Activated CD4-positive, alpha-beta T cell treated with anti-CD3 and anti-CD28 coated beads for 36 hours (primary cell): ENCODE measurements at regions not wholly inside any gene's neighbourhood (a gene's known extent, or its start where the extent isn't known, plus 50 kb on each side); places are given as distances from the start of the nearest gene placed in this dataset.

Experiments used
- ATAC-seq: fragments of 200-7000 bp; cut with Tn5 transposase; one replicate; pipeline ENCODE4 v1.10.0; 2021; ENCODE audit warnings: mild to moderate bottlenecking, moderate library complexity
- CTCF ChIA-PET: fragments of 350-600 bp; sonication (Branson Sonifier 250); formaldehyde crosslinking; loops from one replicate; lab custom pipeline; 2021; ENCODE audit warnings: antibody characterized with exemption; lab: Charles Lee
- POLR2A ChIA-PET: fragments of 350-600 bp; sonication (Branson Sonifier 250); formaldehyde crosslinking; loops from one replicate; lab custom pipeline; 2021; ENCODE audit warnings: antibody characterized with exemption, inconsistent platforms; lab: Charles Lee
- DNase-seq: peaks from one replicate; pipeline ENCODE4 v3.0.0-alpha.2; 2020
- H3K27ac Mint-ChIP-seq: one replicate; pipeline ENCODE4 v1.8.0; 2021; ENCODE audit warnings: mixed read lengths
- H3K27me3 Mint-ChIP-seq: one replicate; pipeline ENCODE4 v1.8.0; 2021; ENCODE audit warnings: mixed read lengths
- H3K36me3 Mint-ChIP-seq: one replicate; pipeline ENCODE4 v1.8.0; 2021; ENCODE audit warnings: low read depth, mixed read lengths
- H3K4me1 Mint-ChIP-seq: one replicate; pipeline ENCODE4 v1.8.0; 2021; ENCODE audit warnings: mixed read lengths
- H3K4me3 Mint-ChIP-seq: one replicate; pipeline ENCODE4 v1.8.0; 2021; ENCODE audit warnings: mild to moderate bottlenecking, moderate library complexity, mixed read lengths
- H3K9me3 Mint-ChIP-seq: one replicate; pipeline ENCODE4 v1.8.0; 2021; ENCODE audit warnings: low read depth, mixed read lengths
- intact Hi-C, 2 experiments: fragments of 100-400 bp; cut with DNase I in 1 of 2; cut with micrococcal nuclease in 1 of 2; formaldehyde crosslinking; loops; one replicate each; pipeline versions ENCODE4 v1.14.2 to v1.15.1; 2022 to 2024; cut with DNase I, micrococcal nuclease

DNA sequence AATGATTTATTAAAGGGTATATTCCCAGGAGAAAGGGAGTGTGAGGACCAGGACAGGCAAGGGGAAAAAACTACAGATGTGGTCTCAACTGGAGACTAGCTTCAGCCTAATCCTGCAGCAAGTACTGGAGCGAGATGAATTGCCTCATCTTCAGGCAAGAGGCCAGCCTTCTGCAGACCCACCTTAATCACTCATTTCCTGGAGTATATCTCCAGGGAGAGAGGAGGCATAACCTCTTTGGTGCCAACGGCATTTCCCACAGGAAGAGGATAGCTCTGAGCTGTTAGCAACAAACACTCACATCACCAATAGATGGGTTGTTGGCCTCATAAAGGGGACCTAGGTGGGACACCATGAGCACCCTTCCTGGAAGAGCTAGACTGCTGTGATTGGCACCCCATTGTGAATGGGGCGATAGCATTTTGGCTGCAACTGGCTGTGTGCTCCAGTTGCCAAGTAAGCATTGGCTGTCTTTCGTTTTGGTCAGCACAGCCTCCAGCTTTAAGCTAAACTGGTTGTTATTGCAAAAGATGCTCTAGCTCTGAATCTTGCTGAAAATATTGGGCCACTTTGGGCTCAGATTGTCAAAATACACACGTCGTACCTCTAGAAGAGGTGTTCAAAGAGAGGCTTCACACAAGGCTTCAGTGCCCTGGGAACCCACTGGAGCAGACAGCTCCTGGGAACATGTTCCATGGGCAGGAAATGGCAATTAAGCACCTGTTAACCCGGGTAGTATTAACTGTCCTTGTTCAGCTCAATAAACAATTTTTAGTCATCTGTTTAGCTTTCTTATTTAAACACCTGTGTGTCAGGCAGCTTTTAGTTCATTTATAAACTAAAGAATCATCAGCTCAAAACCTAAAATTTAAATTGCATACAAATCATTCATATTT is 314.8 kb upstream of the C1orf87 start:
- CTCF ChIA-PET = interaction anchor here (0.6 to 1.1 kb wide), 3 partner anchors 14 to 107 kb away, joined by 3 to 4 read pairs (median 4); no protein-coding TSS in a partner anchor

DNA sequence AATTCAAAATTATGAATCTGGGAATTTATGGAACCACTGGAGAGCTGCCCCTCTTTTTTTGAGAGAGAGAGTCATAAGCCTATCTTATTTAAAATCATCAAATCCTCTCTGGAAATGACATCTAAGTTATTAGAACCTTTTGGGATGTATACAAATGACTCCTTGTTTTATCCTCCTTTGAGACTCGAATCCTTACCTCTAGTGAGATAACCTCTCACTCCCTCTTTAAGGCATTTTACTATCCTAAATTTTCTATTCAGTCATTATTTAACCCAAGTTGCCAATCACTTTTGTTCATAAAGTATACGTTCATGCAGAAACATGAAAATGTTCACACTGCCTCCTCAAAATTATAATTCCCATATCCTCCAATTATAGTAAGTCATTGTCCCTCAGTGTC is 313.6 kb upstream of the C1orf87 start:
- POLR2A ChIA-PET = no interaction called here
- H3K4me3 Mint-ChIP-seq = no peak overlapping the region
- intact Hi-C loops = no loop called here
- no peak overlapping the region for H3K27ac Mint-ChIP-seq
- no peaks in the 10 kb centered on the region for H3K9me3 Mint-ChIP-seq
- CTCF ChIA-PET = no interaction called here
- no peaks in the 10 kb centered on the region for H3K36me3 Mint-ChIP-seq
- DNase-seq (no peak), ATAC-seq (no peak)
- H3K4me1 Mint-ChIP-seq = no peaks in the 10 kb centered on the region
- H3K27me3 Mint-ChIP-seq = no peaks in the 10 kb centered on the region

More for the DNA sequence above, 314.8 kb upstream of the C1orf87 start:
- no peaks in the 10 kb centered on the region for H3K4me1 Mint-ChIP-seq
- ATAC-seq (no peak), DNase-seq (no peak)
- no peak overlapping the region for H3K4me3 Mint-ChIP-seq
- no peak overlapping the region for H3K27ac Mint-ChIP-seq
- H3K27me3 Mint-ChIP-seq = no peaks in the 10 kb centered on the region
- intact Hi-C loops = no loop called here
- POLR2A ChIA-PET = interaction anchor here (0.6 kb wide), 1 partner anchor 407 kb away, joined by 4 read pairs; no protein-coding TSS in a partner anchor
- no peaks in the 10 kb centered on the region for H3K9me3 Mint-ChIP-seq
- H3K36me3 Mint-ChIP-seq = no peaks in the 10 kb centered on the region

- Mint-ChIP-seq H3K27ac (no peak overlapping the region), H3K27me3 (no peaks in the 10 kb centered on the region), H3K9me3 (no peaks in the 10 kb centered on the region), H3K4me3 (no peak overlapping the region), H3K36me3 (no peaks in the 10 kb centered on the region), H3K4me1 (no peaks in the 10 kb centered on the region)
- POLR2A ChIA-PET = no interaction called here
- no peak for ATAC-seq
- no peak for DNase-seq
- intact Hi-C loops = no loop called here
- CTCF ChIA-PET = no interaction called here
Observed at GRCh38 chr1:60386249-60386648, 312.7 kb upstream of the C1orf87 start.

DNA sequence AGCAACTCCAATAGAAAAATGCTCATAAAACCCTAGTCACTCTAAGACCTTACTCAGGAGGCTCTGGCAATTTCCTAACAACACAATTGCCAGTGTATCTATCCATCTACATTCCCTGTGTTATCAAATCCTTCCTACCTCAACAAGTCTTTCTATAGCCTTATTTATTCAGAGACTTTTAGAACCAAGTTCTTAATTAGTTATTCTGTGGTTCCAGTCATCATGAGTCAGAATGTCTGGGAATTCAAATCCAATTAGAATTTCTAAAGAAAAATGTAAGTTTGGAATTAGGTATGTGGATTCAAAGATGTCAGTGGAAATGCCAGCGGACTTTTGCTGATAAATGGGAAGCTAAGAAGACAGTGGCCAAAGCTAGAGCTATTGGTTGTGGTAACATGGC is 302.6 kb upstream of the C1orf87 start:
- H3K27me3 Mint-ChIP-seq = peaks cover 2% of the 10 kb centered on the region
- H3K9me3 Mint-ChIP-seq = no peaks in the 10 kb centered on the region
- CTCF ChIA-PET = no interaction called here

GRCh38 chr1:60374537-60374936 is 301.0 kb upstream of the C1orf87 start:
- Mint-ChIP-seq H3K4me3 (no peak overlapping the region), H3K4me1 (no peaks in the 10 kb centered on the region), H3K9me3 (no peaks in the 10 kb centered on the region), H3K27me3 (peaks cover 2% of the 10 kb centered on the region), H3K27ac (no peak overlapping the region), H3K36me3 (no peaks in the 10 kb centered on the region)
- no peak for DNase-seq
- intact Hi-C loops = no loop called here
- no peak for ATAC-seq
- CTCF ChIA-PET = interaction anchor here (0.7 kb wide), 1 partner anchor 457 kb away, joined by 3 read pairs; no protein-coding TSS in a partner anchor
- POLR2A ChIA-PET = no interaction called here

More for the DNA sequence above, 302.6 kb upstream of the C1orf87 start:
- no peaks in the 10 kb centered on the region for H3K4me1 Mint-ChIP-seq
- no peak overlapping the region for H3K4me3 Mint-ChIP-seq
- ATAC-seq (no peak), DNase-seq (no peak)
- no peak overlapping the region for H3K27ac Mint-ChIP-seq
- no peaks in the 10 kb centered on the region for H3K36me3 Mint-ChIP-seq
- POLR2A ChIA-PET = interaction anchor here (0.7 kb wide), 1 partner anchor 66 kb away, joined by 3 read pairs; no protein-coding TSS in a partner anchor
- intact Hi-C loops = no loop called here

GRCh38 chr1:60367532-60367931 is 294.0 kb upstream of the C1orf87 start:
- DNase-seq = no peak
- no peaks in the 10 kb centered on the region for H3K36me3 Mint-ChIP-seq
- intact Hi-C loops = no loop called here
- no peak for ATAC-seq
- H3K9me3 Mint-ChIP-seq = no peaks in the 10 kb centered on the region
- no peaks in the 10 kb centered on the region for H3K4me1 Mint-ChIP-seq
- ChIA-PET CTCF (interaction anchor here (0.8 kb wide), 1 partner anchor 21 kb away, joined by 3 read pairs; no protein-coding TSS in a partner anchor), POLR2A (no interaction called here)
- no peak overlapping the region for H3K4me3 Mint-ChIP-seq
- no peak overlapping the region for H3K27ac Mint-ChIP-seq
- H3K27me3 Mint-ChIP-seq = no peaks in the 10 kb centered on the region

DNA sequence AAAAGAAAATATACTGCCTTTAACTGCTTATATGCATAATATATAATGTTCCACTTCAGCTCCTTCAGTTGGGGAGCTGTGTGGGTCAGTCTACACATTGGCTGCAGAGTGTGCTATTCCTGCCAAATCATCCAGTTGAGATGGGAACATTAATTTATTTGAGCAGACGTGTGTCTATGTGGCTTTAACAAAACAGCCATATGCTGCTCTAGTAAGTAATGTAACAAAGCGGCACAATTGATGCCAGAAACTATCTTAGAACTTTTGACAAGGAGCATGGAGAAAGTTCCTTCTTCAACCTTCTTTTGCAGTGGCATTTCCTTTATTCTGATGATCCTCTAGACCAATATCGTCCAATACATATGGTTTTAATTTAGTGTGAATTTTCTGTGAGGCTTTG is 285.9 kb upstream of the C1orf87 start:
- no peaks in the 10 kb centered on the region for H3K36me3 Mint-ChIP-seq
- intact Hi-C loops = no loop called here
- peaks cover 3% of the 10 kb centered on the region for H3K9me3 Mint-ChIP-seq
- CTCF ChIA-PET = no interaction called here
- no peak for ATAC-seq
- H3K27me3 Mint-ChIP-seq = no peaks in the 10 kb centered on the region
- no peak for DNase-seq
- H3K4me3 Mint-ChIP-seq = no peak overlapping the region
- no peaks in the 10 kb centered on the region for H3K4me1 Mint-ChIP-seq
- no peak overlapping the region for H3K27ac Mint-ChIP-seq
- POLR2A ChIA-PET = no interaction called here

GRCh38 chr1:60350531-60350930 is 277.0 kb upstream of the C1orf87 start:
- H3K4me3 Mint-ChIP-seq = no peak overlapping the region
- H3K9me3 Mint-ChIP-seq = no peaks in the 10 kb centered on the region
- H3K27ac Mint-ChIP-seq = no peak overlapping the region
- ATAC-seq = no peak
- no peaks in the 10 kb centered on the region for H3K4me1 Mint-ChIP-seq
- H3K36me3 Mint-ChIP-seq = no peaks in the 10 kb centered on the region
- intact Hi-C loops = no loop called here
- ChIA-PET POLR2A (no interaction called here), CTCF (no interaction called here)
- no peaks in the 10 kb centered on the region for H3K27me3 Mint-ChIP-seq
- DNase-seq = no peak

DNA sequence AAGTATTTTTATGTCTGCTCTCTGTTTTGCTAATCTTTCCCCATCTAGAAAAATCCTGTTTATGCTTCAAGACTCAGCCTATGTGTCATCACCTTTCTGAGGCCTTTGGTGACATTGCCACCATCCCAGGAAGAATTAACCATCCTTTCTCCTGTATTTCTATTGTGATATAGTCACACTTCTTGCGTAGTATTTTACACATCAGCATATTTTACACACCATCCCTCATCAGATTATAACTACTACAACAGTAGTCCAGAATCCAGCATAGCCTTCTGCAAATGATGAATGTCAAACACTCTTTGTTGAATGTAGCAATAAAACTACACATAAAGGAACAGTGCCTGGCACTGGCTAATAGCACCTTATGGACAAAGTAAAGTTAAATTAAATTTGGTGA is 275.3 kb upstream of the C1orf87 start:
- no peaks in the 10 kb centered on the region for H3K9me3 Mint-ChIP-seq
- H3K4me1 Mint-ChIP-seq = no peaks in the 10 kb centered on the region
- no peak overlapping the region for H3K4me3 Mint-ChIP-seq
- no peaks in the 10 kb centered on the region for H3K36me3 Mint-ChIP-seq
- ATAC-seq (no peak), DNase-seq (no peak)
- POLR2A ChIA-PET = no interaction called here
- H3K27ac Mint-ChIP-seq = no peak overlapping the region
- intact Hi-C loops = loop anchor here in 1 of 2 experiments (10.0 kb wide), 1 partner anchor 56 kb away; no protein-coding TSS in a partner anchor
- no peaks in the 10 kb centered on the region for H3K27me3 Mint-ChIP-seq
- CTCF ChIA-PET = no interaction called here

DNA sequence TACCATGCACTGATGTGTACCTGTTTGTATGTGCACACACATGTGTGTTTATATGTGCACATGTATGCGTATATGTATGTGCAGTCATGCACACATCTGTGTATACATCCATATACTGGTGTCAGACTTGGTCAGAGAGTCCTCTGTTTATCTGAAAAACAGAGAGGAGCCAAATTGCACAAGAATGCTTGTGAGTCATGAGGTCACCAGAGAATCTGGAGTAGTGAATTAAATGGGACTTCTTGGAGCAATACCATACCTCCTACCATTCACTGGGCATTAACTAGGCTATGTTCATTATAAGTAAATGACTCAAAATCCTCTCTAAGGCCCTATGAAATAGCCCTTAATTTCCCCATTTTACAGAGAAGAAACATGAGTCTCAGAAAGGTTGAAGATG is 272.1 kb upstream of the C1orf87 start:
- H3K4me3 Mint-ChIP-seq = no peak overlapping the region
- DNase-seq = no peak
- no peaks in the 10 kb centered on the region for H3K9me3 Mint-ChIP-seq
- POLR2A ChIA-PET = no interaction called here
- CTCF ChIA-PET = no interaction called here
- H3K36me3 Mint-ChIP-seq = no peaks in the 10 kb centered on the region
- no peak for ATAC-seq
- no peaks in the 10 kb centered on the region for H3K4me1 Mint-ChIP-seq
- H3K27ac Mint-ChIP-seq = no peak overlapping the region
- no peaks in the 10 kb centered on the region for H3K27me3 Mint-ChIP-seq
- intact Hi-C loops = loop anchor here in 1 of 2 experiments (10.0 kb wide), 1 partner anchor 59 kb away; no protein-coding TSS in a partner anchor

GRCh38 chr1:60345049-60345448 is 271.5 kb upstream of the C1orf87 start:
- H3K4me3 Mint-ChIP-seq = no peak overlapping the region
- intact Hi-C loops = loop anchor here in 1 of 2 experiments (10.0 kb wide), 1 partner anchor 60 kb away; no protein-coding TSS in a partner anchor
- no peaks in the 10 kb centered on the region for H3K4me1 Mint-ChIP-seq
- no peaks in the 10 kb centered on the region for H3K36me3 Mint-ChIP-seq
- POLR2A ChIA-PET = no interaction called here
- H3K27ac Mint-ChIP-seq = no peak overlapping the region
- no peak for DNase-seq
- no peaks in the 10 kb centered on the region for H3K9me3 Mint-ChIP-seq
- H3K27me3 Mint-ChIP-seq = no peaks in the 10 kb centered on the region
- CTCF ChIA-PET = no interaction called here
- ATAC-seq = no peak

DNA sequence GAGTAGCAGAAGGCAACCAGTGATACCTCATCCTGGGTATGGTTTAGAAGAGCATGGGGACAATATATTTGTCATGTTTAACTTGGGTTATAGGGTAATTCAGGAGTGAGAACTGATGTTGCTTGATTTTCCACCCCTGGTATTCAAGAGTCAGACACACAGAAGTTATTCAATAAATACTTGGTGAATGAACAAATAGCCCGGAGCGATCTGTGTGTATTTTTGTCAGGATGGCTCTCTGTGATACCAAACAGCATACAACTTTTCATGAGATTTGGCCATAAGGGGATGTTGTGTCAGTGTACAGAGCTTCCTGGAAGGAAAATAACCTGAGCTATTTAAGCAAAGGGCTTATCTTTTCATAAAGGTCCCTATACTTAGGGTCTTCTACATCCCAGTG is 270.2 kb upstream of the C1orf87 start:
- Mint-ChIP-seq H3K36me3 (no peaks in the 10 kb centered on the region), H3K4me3 (no peak overlapping the region), H3K4me1 (no peaks in the 10 kb centered on the region), H3K9me3 (no peaks in the 10 kb centered on the region), H3K27me3 (no peaks in the 10 kb centered on the region), H3K27ac (no peak overlapping the region)
- no peak for ATAC-seq
- CTCF ChIA-PET = no interaction called here
- POLR2A ChIA-PET = no interaction called here
- DNase-seq = no peak
- intact Hi-C loops = loop anchor here in 1 of 2 experiments (10.0 kb wide), 1 partner anchor 61 kb away; no protein-coding TSS in a partner anchor
